Left hindlimb (tissue), 1 donor: ENCODE measurements at regions not wholly inside any gene's neighbourhood (a gene's known extent, or its start where the extent isn't known, plus 50 kb on each side); places are given as distances from the start of the nearest gene placed in this dataset.

Experiments
- DNase-seq: peaks from one replicate; pipeline ENCODE4 v3.0.0-alpha.2; 2018

- no peak for DNase-seq
Observed at GRCh38 chr10:14385596-14386593, 55.2 kb upstream of the FRMD4A start.

GRCh38 chr10:14384915-14385314 lies 54.2 kb upstream of the FRMD4A start:
- no peak for DNase-seq

- no peak for DNase-seq
Observed at GRCh38 chr10:14384116-14384730, 53.5 kb upstream of the FRMD4A start.

GRCh38 chr10:14383266-14383665 lies 52.5 kb upstream of the FRMD4A start:
- DNase-seq: no peak

- no peak for DNase-seq
Observed at GRCh38 chr10:14382531-14382930, 51.8 kb upstream of the FRMD4A start.

GRCh38 chr10:14382022-14382421 lies 51.3 kb upstream of the FRMD4A start:
- no peak for DNase-seq

GRCh38 chr10:14381475-14381874 lies 50.8 kb upstream of the FRMD4A start:
- DNase-seq: no peak

GRCh38 chr10:14380746-14381145 lies 50.0 kb upstream of the FRMD4A start:
- no peak for DNase-seq
